ENCODE measurements at regions not wholly inside any gene's neighbourhood (a gene's known extent, or its start where the extent isn't known, plus 50 kb on each side); places are given as distances from the start of the nearest gene placed in this dataset.
"Not testable (repeated sequence)": the region's sequence is repeated elsewhere in the genome, so short reads cannot be mapped to it uniquely, and the experiment has no call there.

GRCh38 chr15:77909182-77909940, 168.2 kb downstream of the TBC1D2B start:
- DNase-seq (ENCODE audit: low read depth) = no peak

GRCh38 chr15:77908752-77909111, 168.8 kb downstream of the TBC1D2B start:
- not testable (repeated sequence) for DNase-seq (ENCODE audit: low read depth)

GRCh38 chr15:77907824-77908751, 169.4 kb downstream of the TBC1D2B start:
- peak; percentile 11 for DNase-seq (ENCODE audit: low read depth)

- DNase-seq (ENCODE audit: low read depth) = not testable (repeated sequence)
These were observed 171.2 kb downstream of the TBC1D2B start for GRCh38 chr15:77906062-77906990.

- DNase-seq (ENCODE audit: low read depth) = no peak
These were observed 172.1 kb downstream of the TBC1D2B start for GRCh38 chr15:77905301-77905920.

- DNase-seq (ENCODE audit: low read depth) = no peak
These were observed 172.6 kb downstream of the TBC1D2B start for GRCh38 chr15:77904901-77905300.

GRCh38 chr15:77904436-77904821, 173.1 kb downstream of the TBC1D2B start:
- DNase-seq (ENCODE audit: low read depth) = no peak

- DNase-seq (ENCODE audit: low read depth) = not testable (repeated sequence)
These were observed 173.6 kb downstream of the TBC1D2B start for GRCh38 chr15:77903761-77904435.

- not testable (repeated sequence) for DNase-seq (ENCODE audit: low read depth)
These were observed 174.4 kb downstream of the TBC1D2B start for GRCh38 chr15:77902921-77903760.

GRCh38 chr15:77901921-77902750, 175.4 kb downstream of the TBC1D2B start:
- DNase-seq (ENCODE audit: low read depth) = no peak

- no peak for DNase-seq (ENCODE audit: low read depth)
These were observed 176.1 kb downstream of the TBC1D2B start for GRCh38 chr15:77901251-77901881.

- not testable (repeated sequence) for DNase-seq (ENCODE audit: low read depth)
These were observed 177.1 kb downstream of the TBC1D2B start for GRCh38 chr15:77900331-77900963.

- not testable (repeated sequence) for DNase-seq (ENCODE audit: low read depth)
These were observed 177.7 kb downstream of the TBC1D2B start for GRCh38 chr15:77899776-77900175.

- DNase-seq (ENCODE audit: low read depth) = no peak
These were observed 178.4 kb downstream of the TBC1D2B start for GRCh38 chr15:77898811-77899730.

- DNase-seq (ENCODE audit: low read depth) = no peak
These were observed 179.6 kb downstream of the TBC1D2B start for GRCh38 chr15:77897896-77898406.

- not testable (repeated sequence) for DNase-seq (ENCODE audit: low read depth)
These were observed 180.2 kb downstream of the TBC1D2B start for GRCh38 chr15:77897113-77897895.
